ENCODE measurements at regions not wholly inside any gene's neighbourhood (a gene's known extent, or its start where the extent isn't known, plus 50 kb on each side); places are given as distances from the start of the nearest gene placed in this dataset.

GRCh38 chr2:51454177-51454576 is 422.2 kb upstream of the NRXN1 start:
- TF ChIP-seq EZH2 (IDR thresholded peaks at IDR 0.05; ENCODE audit: insufficient read depth, poor library complexity, severe bottlenecking) (no peak), EZH2phosphoT487 (IDR thresholded peaks at IDR 0.05; ENCODE audit: insufficient read depth, low read depth) (no peak)

Data from GM23248 (cell line).